Mesenchymal stem cell (in vitro differentiated cells and primary cell): ENCODE measurements at regions not wholly inside any gene's neighbourhood (a gene's known extent, or its start where the extent isn't known, plus 50 kb on each side); places are given as distances from the start of the nearest gene placed in this dataset.

Experiments used
- DNase-seq: peaks from one replicate; pipeline ENCODE4 v3.0.0-alpha.2; 2013
- H2AFZ ChIP-seq: one replicate; pipeline ENCODE4 v1.6.1; 2013; ENCODE audit warnings: low read depth, mild to moderate bottlenecking, control low read depth, inconsistent platforms, low read length, moderate library complexity
- H2AK5ac ChIP-seq: 2 replicates; pipeline ENCODE4 v1.6.1; 2013; ENCODE audit warnings: low read length, moderate library complexity, mild to moderate bottlenecking, inconsistent platforms; ENCODE audit not compliant: severe bottlenecking
- H2BK120ac ChIP-seq: one replicate; pipeline ENCODE4 v1.6.1; 2013; ENCODE audit warnings: low read depth, mild to moderate bottlenecking, inconsistent platforms, low read length, moderate library complexity
- H2BK12ac ChIP-seq, 2 experiments: one replicate each; pipeline ENCODE4 v1.6.1; 2013; ENCODE audit warnings: inconsistent platforms in 2 of 2, low read length in 2 of 2, mild to moderate bottlenecking in 2 of 2, moderate library complexity in 2 of 2, control low read depth in 1 of 2
- H2BK15ac ChIP-seq: one replicate; pipeline ENCODE4 v1.6.1; 2013; ENCODE audit warnings: mild to moderate bottlenecking, low read depth, inconsistent platforms; ENCODE audit not compliant: poor library complexity, severe bottlenecking
- H2BK5ac ChIP-seq: 2 replicates; pipeline ENCODE4 v1.6.1; 2013; ENCODE audit warnings: low read depth, mild to moderate bottlenecking, low read length, control low read depth, inconsistent platforms; ENCODE audit not compliant: poor library complexity, severe bottlenecking
- H3K14ac ChIP-seq, 2 experiments: one replicate each; pipeline ENCODE4 v1.6.1; 2013; ENCODE audit warnings: inconsistent platforms in 2 of 2, low read length in 2 of 2, control low read depth in 1 of 2, mild to moderate bottlenecking in 1 of 2, moderate library complexity in 1 of 2
- H3K18ac ChIP-seq, 2 experiments: one replicate each; pipeline ENCODE4 v1.6.1; 2013; ENCODE audit warnings: inconsistent platforms in 2 of 2, low read length in 2 of 2, control low read depth in 1 of 2, low read depth in 1 of 2, mild to moderate bottlenecking in 1 of 2
- H3K23ac ChIP-seq, 2 experiments: one replicate each; pipeline ENCODE4 v1.6.1; 2013; ENCODE audit warnings: inconsistent platforms in 2 of 2, low read length in 2 of 2, mild to moderate bottlenecking in 2 of 2, moderate library complexity in 2 of 2, control low read depth in 1 of 2
- H3K27ac ChIP-seq: 2 replicates; pipeline ENCODE4 v1.5.1; 2013; ENCODE audit warnings: mild to moderate bottlenecking, moderate library complexity, low read length, control low read depth, inconsistent platforms; ENCODE audit not compliant: poor library complexity, severe bottlenecking
- H3K27me3 ChIP-seq, 2 experiments: 2 replicates each; pipeline versions ENCODE4 v1.6.1 to v1.7.0; 2013; ENCODE audit warnings: low read length in 2 of 2, mild to moderate bottlenecking in 2 of 2, moderate library complexity in 2 of 2, control low read depth in 1 of 2, inconsistent platforms in 1 of 2; ENCODE audit not compliant: control insufficient read depth in 1 of 2, insufficient read depth in 1 of 2
- H3K36me3 ChIP-seq, 2 experiments: 2 replicates each; pipeline versions ENCODE4 v1.6.1 to v1.7.0; 2013; ENCODE audit warnings: low read length in 2 of 2, control low read depth in 1 of 2, inconsistent platforms in 1 of 2, low read depth in 1 of 2, mild to moderate bottlenecking in 1 of 2; ENCODE audit not compliant: insufficient read depth in 2 of 2, control insufficient read depth in 1 of 2
- H3K4ac ChIP-seq, 2 experiments: one replicate each; pipeline ENCODE4 v1.6.1; 2013; ENCODE audit warnings: inconsistent platforms in 2 of 2, low read length in 2 of 2, mild to moderate bottlenecking in 2 of 2, moderate library complexity in 2 of 2, control low read depth in 1 of 2, low read depth in 1 of 2
- H3K4me1 ChIP-seq: 2 replicates; pipeline ENCODE4 v1.6.1; 2013; ENCODE audit warnings: low read depth, low read length, control low read depth; ENCODE audit not compliant: control insufficient read depth, insufficient read depth
- H3K4me2 ChIP-seq: 2 replicates; pipeline ENCODE4 v1.6.1; 2013; ENCODE audit warnings: low read length, mild to moderate bottlenecking, inconsistent platforms; ENCODE audit not compliant: poor library complexity, severe bottlenecking
- H3K4me3 ChIP-seq, 2 experiments: 2 replicates each; pipeline versions ENCODE4 v1.5.1 to v1.7.0; 2013; ENCODE audit warnings: low read length in 2 of 2, mild to moderate bottlenecking in 2 of 2, control low read depth in 1 of 2, low read depth in 1 of 2; ENCODE audit not compliant: insufficient read depth in 1 of 2
- H3K79me1 ChIP-seq: replicated peaks from 2 replicates; pipeline ENCODE4 v1.6.1; 2013; ENCODE audit warnings: mild to moderate bottlenecking, control low read depth, low read length, inconsistent platforms; ENCODE audit not compliant: poor library complexity, severe bottlenecking
- H3K9ac ChIP-seq: 2 replicates; pipeline ENCODE4 v1.7.0; 2013; ENCODE audit warnings: mild to moderate bottlenecking, low read length, moderate library complexity
- H3K9me3 ChIP-seq: 2 replicates; pipeline ENCODE4 v1.7.0; 2013; ENCODE audit warnings: mild to moderate bottlenecking, low read length; ENCODE audit not compliant: control insufficient read depth
- H4K8ac ChIP-seq: one replicate; pipeline ENCODE4 v1.6.1; 2013; ENCODE audit warnings: inconsistent platforms, mild to moderate bottlenecking, low read length, moderate library complexity
- H4K91ac ChIP-seq: one replicate; pipeline ENCODE4 v1.6.1; 2013; ENCODE audit warnings: mild to moderate bottlenecking, low read length, inconsistent platforms
- WGBS: methylation state at CpG from one replicate; pipeline ENCODE4 v1.1.7; 2013; ENCODE audit warnings: mixed read lengths; 5-methylcytosine and 5-hydroxymethylcytosine counted together

- Histone ChIP-seq H3K36me3 (no peaks in the 10 kb centered on the region), H3K23ac (no peak overlapping the region), H3K4me2 (no peak overlapping the region), H4K91ac (no peak overlapping the region), H3K79me1 (no peaks in the 10 kb centered on the region), H3K4ac (no peak overlapping the region), H3K27ac (peak overlapping the region; percentile 85), H2AFZ (no peak overlapping the region), H3K4me1 (peaks cover 9% of the 10 kb centered on the region), H4K8ac (no peak overlapping the region), H3K18ac (no peak overlapping the region), H2BK12ac (no peak overlapping the region), H3K27me3 (no peaks in the 10 kb centered on the region), H2AK5ac (no peak overlapping the region), H2BK120ac (no peak overlapping the region), H2BK15ac (no peak overlapping the region), H3K9me3 (no peaks in the 10 kb centered on the region), H3K14ac (no peak overlapping the region), H2BK5ac (no peak overlapping the region), H3K9ac (no peak overlapping the region), H3K4me3 (no peak overlapping the region)
- DNase-seq, result no peak
Observed at GRCh38 chr6:91094806-91095475, 508.1 kb upstream of the MAP3K7 start.

DNA sequence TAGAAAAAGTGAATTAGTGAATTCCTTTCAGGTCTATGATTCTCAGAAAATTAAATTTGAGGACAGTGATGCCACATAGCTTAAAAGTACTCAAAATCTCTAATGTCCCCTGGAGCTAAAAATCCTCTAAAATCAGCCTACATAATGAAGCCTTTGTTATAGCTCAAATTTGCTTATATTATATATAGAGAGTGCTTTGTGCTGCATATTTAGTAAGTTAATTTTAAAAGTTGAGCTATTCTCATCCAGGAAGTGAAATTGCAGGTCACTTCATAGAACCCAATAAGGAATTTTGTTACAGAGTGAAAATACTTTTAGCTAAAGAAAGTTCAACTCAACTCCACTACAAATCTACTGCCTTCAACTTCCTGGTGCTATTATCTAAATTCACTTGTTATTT lies 507.5 kb upstream of the MAP3K7 start:
- Histone ChIP-seq H3K27ac (peak overlapping the region; percentile 50), H4K8ac (no peak overlapping the region), H3K14ac (no peak overlapping the region), H2BK120ac (no peak overlapping the region), H3K4ac (no peak overlapping the region), H2BK15ac (no peak overlapping the region), H3K27me3 (no peaks in the 10 kb centered on the region), H3K36me3 (no peaks in the 10 kb centered on the region), H3K4me2 (no peak overlapping the region), H3K9ac (no peak overlapping the region), H3K18ac (no peak overlapping the region), H2AFZ (no peak overlapping the region), H3K9me3 (no peaks in the 10 kb centered on the region), H3K79me1 (no peaks in the 10 kb centered on the region), H2BK12ac (no peak overlapping the region), H3K4me3 (no peak overlapping the region), H2AK5ac (no peak overlapping the region), H3K23ac (no peak overlapping the region), H4K91ac (no peak overlapping the region), H2BK5ac (no peak overlapping the region), H3K4me1 (peaks cover 7% of the 10 kb centered on the region)
- no peak for DNase-seq

DNA sequence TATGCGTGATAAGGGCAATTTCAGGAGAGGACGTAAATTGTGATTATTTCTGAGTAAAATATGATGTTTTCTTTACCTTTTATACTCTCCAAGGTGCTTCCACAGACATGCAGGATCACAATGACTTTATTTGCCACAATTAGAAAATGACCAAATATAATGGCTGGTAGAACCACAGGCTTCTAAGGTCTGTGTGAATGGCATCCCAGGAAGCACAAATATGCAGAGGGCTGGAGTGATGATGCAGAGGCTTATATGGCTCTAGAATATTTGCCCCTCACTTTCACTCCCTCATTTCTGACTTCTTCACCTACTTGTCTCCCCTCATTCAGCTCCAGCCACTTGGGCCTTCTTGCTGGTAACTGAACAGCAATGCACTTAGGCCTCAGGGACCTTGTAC lies 502.1 kb upstream of the MAP3K7 start:
- no peak overlapping the region for H4K91ac ChIP-seq
- no peak for DNase-seq
- no peak overlapping the region for H3K14ac ChIP-seq
- no peaks in the 10 kb centered on the region for H3K4me1 ChIP-seq
- WGBS, result no CpG with 5 or more reads among the region's 2 CpGs
- H3K23ac ChIP-seq, result no peak overlapping the region
- no peak overlapping the region for H3K9ac ChIP-seq
- no peak overlapping the region for H2AFZ ChIP-seq
- H3K79me1 ChIP-seq, result no peaks in the 10 kb centered on the region
- no peak overlapping the region for H3K18ac ChIP-seq
- H2BK15ac ChIP-seq, result no peak overlapping the region
- no peaks in the 10 kb centered on the region for H3K9me3 ChIP-seq
- H4K8ac ChIP-seq, result no peak overlapping the region
- no peak overlapping the region for H2BK5ac ChIP-seq
- H3K27me3 ChIP-seq, result no peaks in the 10 kb centered on the region
- no peak overlapping the region for H3K4me3 ChIP-seq
- no peaks in the 10 kb centered on the region for H3K36me3 ChIP-seq
- H2AK5ac ChIP-seq, result no peak overlapping the region
- no peak overlapping the region for H3K4me2 ChIP-seq
- H2BK120ac ChIP-seq, result no peak overlapping the region
- no peak overlapping the region for H3K4ac ChIP-seq
- no peak overlapping the region for H3K27ac ChIP-seq
- no peak overlapping the region for H2BK12ac ChIP-seq

GRCh38 chr6:91088515-91088914 lies 501.6 kb upstream of the MAP3K7 start:
- Histone ChIP-seq H3K14ac (no peak overlapping the region), H2BK5ac (no peak overlapping the region), H2AFZ (no peak overlapping the region), H3K23ac (no peak overlapping the region), H4K91ac (no peak overlapping the region), H3K4me2 (no peak overlapping the region), H2BK15ac (no peak overlapping the region), H3K4me1 (peaks cover 1% of the 10 kb centered on the region), H3K18ac (no peak overlapping the region), H2BK120ac (no peak overlapping the region), H2AK5ac (no peak overlapping the region), H3K79me1 (no peaks in the 10 kb centered on the region), H3K4me3 (no peak overlapping the region), H3K4ac (no peak overlapping the region), H3K27ac (no peak overlapping the region), H4K8ac (no peak overlapping the region), H3K36me3 (no peaks in the 10 kb centered on the region), H3K27me3 (no peaks in the 10 kb centered on the region), H3K9ac (no peak overlapping the region), H3K9me3 (no peaks in the 10 kb centered on the region), H2BK12ac (no peak overlapping the region)
- no peak for DNase-seq
- WGBS, result 100% methylated on average over 1 of the region's 1 CpG
